ENCODE measurements at regions not wholly inside any gene's neighbourhood (a gene's known extent, or its start where the extent isn't known, plus 50 kb on each side); places are given as distances from the start of the nearest gene placed in this dataset.

DNA sequence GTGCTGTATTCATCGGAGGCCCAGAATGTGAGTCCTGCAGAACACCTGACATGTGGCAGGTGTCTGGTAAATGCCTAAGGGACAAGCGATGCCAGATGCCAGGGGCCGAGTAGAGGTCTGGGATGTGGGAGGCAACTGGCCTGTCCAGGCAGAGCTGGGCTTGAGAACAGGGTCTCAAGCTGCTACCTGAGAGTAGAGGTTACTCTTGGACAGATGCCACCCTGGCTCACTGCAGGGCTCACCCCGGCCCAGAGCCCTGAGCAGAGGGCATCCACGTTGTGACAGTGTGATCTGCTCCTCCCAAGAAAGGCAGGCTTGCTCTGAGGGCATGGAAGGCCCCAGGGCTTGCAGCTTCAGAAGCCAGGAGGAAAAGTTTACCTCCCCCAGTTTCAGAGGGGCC is 692.0 kb upstream of the ID2 start:
- DNase-seq (ENCODE audit: low read depth in 1 of 2, low spot score in 1 of 2), result no peak
- Histone ChIP-seq H3K9me3 (no peaks in the 10 kb centered on the region), H3K4me2 (no peak overlapping the region), H3K4me3 (no peak overlapping the region), H3K27ac (no peak overlapping the region), H3K4me1 (no peaks in the 10 kb centered on the region)
- FAIRE-seq, result no peak
- ChIA-PET CTCF (no interaction called here), POLR2A (no interaction called here)
- no peak for TF ChIP-seq CBX8 (IDR thresholded peaks at IDR 0.05)
- TF ChIP-seq, protein P1, sequence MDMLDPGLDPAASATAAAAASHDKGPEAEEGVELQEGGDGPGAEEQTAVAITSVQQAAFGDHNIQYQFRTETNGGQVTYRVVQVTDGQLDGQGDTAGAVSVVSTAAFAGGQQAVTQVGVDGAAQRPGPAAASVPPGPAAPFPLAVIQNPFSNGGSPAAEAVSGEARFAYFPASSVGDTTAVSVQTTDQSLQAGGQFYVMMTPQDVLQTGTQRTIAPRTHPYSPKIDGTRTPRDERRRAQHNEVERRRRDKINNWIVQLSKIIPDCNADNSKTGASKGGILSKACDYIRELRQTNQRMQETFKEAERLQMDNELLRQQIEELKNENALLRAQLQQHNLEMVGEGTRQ (IDR thresholded peaks at IDR 0.05), result no peak
- no peak for TF ChIP-seq RARB (CRISPR knock-in tag; IDR thresholded peaks at IDR 0.05)
- no peak for TF ChIP-seq JUNB (IDR thresholded peaks at IDR 0.05)
- no peak for TF ChIP-seq RCOR1 (IDR thresholded peaks at IDR 0.05; ENCODE audit: low read depth, low read length)
- no peak for TF ChIP-seq CHD4 (IDR thresholded peaks at IDR 0.05; ENCODE audit: borderline replicate concordance)
- no peak for TF ChIP-seq TP53 (CRISPR knock-in tag; IDR thresholded peaks at IDR 0.05)
- no peak for TF ChIP-seq MAX (IDR thresholded peaks at IDR 0.05)
- TF ChIP-seq MAZ (IDR thresholded peaks at IDR 0.05; ENCODE audit: borderline replicate concordance, low read depth, low read length), result no peak
- no peak for TF ChIP-seq SMC3 (IDR thresholded peaks at IDR 0.05)
- TF ChIP-seq, protein P2, sequence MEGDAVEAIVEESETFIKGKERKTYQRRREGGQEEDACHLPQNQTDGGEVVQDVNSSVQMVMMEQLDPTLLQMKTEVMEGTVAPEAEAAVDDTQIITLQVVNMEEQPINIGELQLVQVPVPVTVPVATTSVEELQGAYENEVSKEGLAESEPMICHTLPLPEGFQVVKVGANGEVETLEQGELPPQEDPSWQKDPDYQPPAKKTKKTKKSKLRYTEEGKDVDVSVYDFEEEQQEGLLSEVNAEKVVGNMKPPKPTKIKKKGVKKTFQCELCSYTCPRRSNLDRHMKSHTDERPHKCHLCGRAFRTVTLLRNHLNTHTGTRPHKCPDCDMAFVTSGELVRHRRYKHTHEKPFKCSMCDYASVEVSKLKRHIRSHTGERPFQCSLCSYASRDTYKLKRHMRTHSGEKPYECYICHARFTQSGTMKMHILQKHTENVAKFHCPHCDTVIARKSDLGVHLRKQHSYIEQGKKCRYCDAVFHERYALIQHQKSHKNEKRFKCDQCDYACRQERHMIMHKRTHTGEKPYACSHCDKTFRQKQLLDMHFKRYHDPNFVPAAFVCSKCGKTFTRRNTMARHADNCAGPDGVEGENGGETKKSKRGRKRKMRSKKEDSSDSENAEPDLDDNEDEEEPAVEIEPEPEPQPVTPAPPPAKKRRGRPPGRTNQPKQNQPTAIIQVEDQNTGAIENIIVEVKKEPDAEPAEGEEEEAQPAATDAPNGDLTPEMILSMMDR (IDR thresholded peaks at IDR 0.05), result no peak
- TF ChIP-seq HDAC2 (IDR thresholded peaks at IDR 0.05), result no peak
- TF ChIP-seq FOXS1 (CRISPR knock-in tag; IDR thresholded peaks at IDR 0.05), result no peak
- ATAC-seq, result no peak
- 57% methylated on average over 5 of the region's 5 CpGs for WGBS (ENCODE audit: missing lambda C conversion rate)

- H3K4me1 ChIP-seq, result no peaks in the 10 kb centered on the region
- no peak overlapping the region for H3K4me3 ChIP-seq
- no peaks in the 10 kb centered on the region for H3K9me3 ChIP-seq
- DNase-seq (ENCODE audit: low read depth in 1 of 2, low spot score in 1 of 2) (no peak), FAIRE-seq (no peak), ATAC-seq (0 out of 6 replicates have a peak, but pooled peaks of 1 of the 2 experiments have one; percentile 23)
- TF ChIP-seq NPAS2 (CRISPR knock-in tag; IDR thresholded peaks at IDR 0.05; ENCODE audit: borderline replicate concordance), result no peak
- TF ChIP-seq, protein P1 (IDR thresholded peaks at IDR 0.05), result no peak
- 18% methylated on average over 5 of the region's 5 CpGs for WGBS (ENCODE audit: missing lambda C conversion rate)
- no peak overlapping the region for H3K27ac ChIP-seq
- ChIA-PET CTCF (interaction anchor here (0.9 to 1.5 kb wide), 4 partner anchors 8 to 96 kb away, joined by 3 to 4 read pairs (median 3); no protein-coding TSS in a partner anchor), POLR2A (no interaction called here)
- no peak overlapping the region for H3K4me2 ChIP-seq
These were observed 688.9 kb upstream of the ID2 start for GRCh38 chr2:7992612-7993602.

DNA sequence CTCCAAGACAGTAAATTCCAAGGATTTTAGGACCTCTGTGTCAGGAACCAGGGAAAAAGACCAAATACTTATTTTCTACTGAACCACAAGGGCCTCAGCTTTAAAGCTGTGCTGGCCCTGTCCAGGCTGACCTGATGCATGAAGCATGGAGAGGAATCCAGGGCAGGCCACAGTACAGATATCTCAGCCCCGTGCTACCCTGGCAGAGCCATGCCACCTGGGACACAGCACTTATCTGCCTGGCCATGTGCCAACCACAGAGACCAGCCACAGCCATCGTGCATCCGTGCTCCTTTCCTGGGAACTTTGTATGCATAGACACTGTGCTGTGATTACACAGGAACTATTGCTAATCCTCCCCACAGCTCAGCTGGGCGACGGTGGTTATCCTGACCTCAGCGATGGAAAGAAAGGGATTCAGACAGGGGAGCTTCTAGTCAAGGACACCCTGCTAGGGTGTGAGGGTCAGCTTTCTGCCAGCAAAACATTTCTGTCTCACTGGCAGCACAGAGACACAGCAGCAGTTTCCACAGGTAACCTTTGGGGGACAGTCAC is 687.4 kb upstream of the ID2 start:
- no peaks in the 10 kb centered on the region for H3K9me3 ChIP-seq
- ChIA-PET CTCF (interaction anchor here (0.9 kb wide), 1 partner anchor 23 kb away, joined by 3 read pairs; no protein-coding TSS in a partner anchor), POLR2A (no interaction called here)
- FAIRE-seq, result no peak
- DNase-seq (ENCODE audit: low read depth in 1 of 2, low spot score in 1 of 2), result no peak
- TF ChIP-seq ZNF302 (CRISPR knock-in tag; IDR thresholded peaks at IDR 0.05) (no peak), FOXS1 (CRISPR knock-in tag; IDR thresholded peaks at IDR 0.05) (no peak), HOXA7 (CRISPR knock-in tag; IDR thresholded peaks at IDR 0.05) (no peak), RAD21 (conservative IDR thresholded peaks at IDR 0.05 in 1 of 2, IDR thresholded peaks at IDR 0.05 in 1 of 2) (no peak), FOSB (CRISPR knock-in tag; IDR thresholded peaks at IDR 0.05) (no peak), HOXB5 (CRISPR knock-in tag; IDR thresholded peaks at IDR 0.05) (no peak), HOXB13 (CRISPR knock-in tag; IDR thresholded peaks at IDR 0.05; ENCODE audit: low read depth) (no peak), ESRRA (IDR thresholded peaks at IDR 0.05; ENCODE audit: borderline replicate concordance, low read length) (no peak), ZFP36 (IDR thresholded peaks at IDR 0.05; ENCODE audit: borderline replicate concordance, partially characterized antibody) (no peak), CEBPB (IDR thresholded peaks at IDR 0.05) (no peak), SMC3 (IDR thresholded peaks at IDR 0.05) (no peak)
- ATAC-seq, result no peak
- no peak overlapping the region for H3K4me2 ChIP-seq
- no peak overlapping the region for H3K4me3 ChIP-seq
- H3K27ac ChIP-seq, result no peak overlapping the region
- H3K4me1 ChIP-seq, result no peaks in the 10 kb centered on the region
- 59% methylated on average over 6 of the region's 6 CpGs for WGBS (ENCODE audit: missing lambda C conversion rate)
